ENCODE measurements at regions not wholly inside any gene's neighbourhood (a gene's known extent, or its start where the extent isn't known, plus 50 kb on each side); places are given as distances from the start of the nearest gene placed in this dataset.

DNA sequence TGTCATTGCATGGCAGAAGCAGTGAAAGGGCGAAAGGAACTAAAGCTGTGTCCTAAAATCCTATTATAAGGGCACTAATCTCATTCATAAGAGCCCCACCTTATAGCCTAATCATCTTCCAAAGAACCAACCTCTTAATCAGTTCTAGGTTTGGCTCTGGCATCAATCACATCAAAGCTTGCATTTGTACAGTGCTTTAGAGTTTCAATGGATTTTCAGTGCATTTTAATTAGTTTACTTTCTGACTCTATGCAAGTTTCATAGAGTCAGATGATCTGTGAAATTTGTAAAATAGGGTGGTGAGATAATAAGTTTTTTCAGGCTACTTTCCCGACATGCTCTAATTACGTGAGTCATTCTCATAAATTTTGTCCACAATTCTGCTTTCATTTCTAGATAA lies 341.1 kb downstream of the DIPK2A start:
- TF ChIP-seq EP300 (IDR thresholded peaks at IDR 0.05) (no peak), POLR2A (IDR thresholded peaks at IDR 0.05) (no peak)
- TF ChIP-seq, protein P1, sequence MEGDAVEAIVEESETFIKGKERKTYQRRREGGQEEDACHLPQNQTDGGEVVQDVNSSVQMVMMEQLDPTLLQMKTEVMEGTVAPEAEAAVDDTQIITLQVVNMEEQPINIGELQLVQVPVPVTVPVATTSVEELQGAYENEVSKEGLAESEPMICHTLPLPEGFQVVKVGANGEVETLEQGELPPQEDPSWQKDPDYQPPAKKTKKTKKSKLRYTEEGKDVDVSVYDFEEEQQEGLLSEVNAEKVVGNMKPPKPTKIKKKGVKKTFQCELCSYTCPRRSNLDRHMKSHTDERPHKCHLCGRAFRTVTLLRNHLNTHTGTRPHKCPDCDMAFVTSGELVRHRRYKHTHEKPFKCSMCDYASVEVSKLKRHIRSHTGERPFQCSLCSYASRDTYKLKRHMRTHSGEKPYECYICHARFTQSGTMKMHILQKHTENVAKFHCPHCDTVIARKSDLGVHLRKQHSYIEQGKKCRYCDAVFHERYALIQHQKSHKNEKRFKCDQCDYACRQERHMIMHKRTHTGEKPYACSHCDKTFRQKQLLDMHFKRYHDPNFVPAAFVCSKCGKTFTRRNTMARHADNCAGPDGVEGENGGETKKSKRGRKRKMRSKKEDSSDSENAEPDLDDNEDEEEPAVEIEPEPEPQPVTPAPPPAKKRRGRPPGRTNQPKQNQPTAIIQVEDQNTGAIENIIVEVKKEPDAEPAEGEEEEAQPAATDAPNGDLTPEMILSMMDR (IDR thresholded peaks at IDR 0.05), result no peak
